Loucy (cell line): ENCODE measurements at regions not wholly inside any gene's neighbourhood (a gene's known extent, or its start where the extent isn't known, plus 50 kb on each side); places are given as distances from the start of the nearest gene placed in this dataset.

ENCODE experiments used
- H2AFZ ChIP-seq: fragments of 200-600 bp; sonication (generic); 2 replicates; pipeline ENCODE4 v1.6.0; 2016; ENCODE audit warnings: antibody characterized with exemption, mild to moderate bottlenecking, low read length, moderate library complexity
- H3F3A ChIP-seq: fragments of 200-600 bp; 2 replicates; pipeline ENCODE4 v1.6.0; 2016; ENCODE audit warnings: antibody characterized with exemption, low read depth, mild to moderate bottlenecking
- H3K27me3 ChIP-seq: fragments of 200-600 bp; sonication (generic); 2 replicates; pipeline ENCODE4 v1.6.1; 2014; ENCODE audit warnings: low read length, mild to moderate bottlenecking; ENCODE audit not compliant: insufficient read depth, poor library complexity, severe bottlenecking
- H3K36me3 ChIP-seq: fragments of 200-600 bp; sonication (generic); 2 replicates; pipeline ENCODE4 v1.6.1; 2016; ENCODE audit warnings: low read length; ENCODE audit not compliant: insufficient read depth
- H3K4me1 ChIP-seq: fragments of 200-600 bp; sonication (generic); 2 replicates; pipeline ENCODE4 v1.5.1; 2014; ENCODE audit warnings: low read length, mild to moderate bottlenecking; ENCODE audit not compliant: insufficient read depth, poor library complexity, severe bottlenecking
- H3K4me2 ChIP-seq: fragments of 200-600 bp; sonication (generic); 2 replicates; pipeline ENCODE4 v1.6.0; 2014; ENCODE audit warnings: antibody characterized with exemption, low read length, low read depth, mild to moderate bottlenecking; ENCODE audit not compliant: poor library complexity, severe bottlenecking
- H3K4me3 ChIP-seq: fragments of 200-600 bp; sonication (generic); 2 replicates; pipeline ENCODE4 v1.5.1; 2014; ENCODE audit warnings: low read length, mild to moderate bottlenecking, mixed read lengths; ENCODE audit not compliant: poor library complexity, severe bottlenecking
- H3K79me2 ChIP-seq: fragments of 200-600 bp; sonication (generic); 2 replicates; pipeline ENCODE4 v1.6.1; 2014; ENCODE audit warnings: low read length; ENCODE audit not compliant: insufficient read depth
- H3K9ac ChIP-seq: fragments of 200-600 bp; sonication (generic); 2 replicates; pipeline ENCODE4 v1.6.0; 2014; ENCODE audit warnings: mild to moderate bottlenecking, low read depth, low read length, moderate library complexity; ENCODE audit not compliant: poor library complexity, severe bottlenecking
- H3K9me2 ChIP-seq: fragments of 200-600 bp; sonication (generic); replicated peaks from 2 replicates; pipeline ENCODE4 v1.6.1; 2016; ENCODE audit warnings: low read depth, low read length, mixed read lengths
- H3K9me3 ChIP-seq: fragments of 200-600 bp; sonication (generic); 2 replicates; pipeline ENCODE4 v1.6.1; 2014; ENCODE audit warnings: mild to moderate bottlenecking, antibody characterized with exemption, low read length, low read depth; ENCODE audit not compliant: insufficient read depth
- H4K20me1 ChIP-seq: fragments of 200-600 bp; sonication (generic); 2 replicates; pipeline ENCODE4 v1.6.0; 2014; ENCODE audit warnings: antibody characterized with exemption, low read length, mild to moderate bottlenecking; ENCODE audit not compliant: insufficient read depth, poor library complexity, severe bottlenecking
- CTCF ChIP-seq: fragments of 200-600 bp; sonication (generic); conservative IDR thresholded peaks from 2 replicates; pipeline ENCODE4 v1.5.1; 2014; ENCODE audit warnings: mild to moderate bottlenecking, antibody characterized with exemption, low read length
- EZH2phosphoT487 ChIP-seq: fragments of 200-600 bp; IDR thresholded peaks from 2 replicates; pipeline ENCODE4 v1.6.1; 2018; ENCODE audit warnings: antibody characterized with exemption, mild to moderate bottlenecking, moderate library complexity, borderline replicate concordance

- no peak overlapping the region for H2AFZ ChIP-seq
- H3K9ac ChIP-seq, result no peak overlapping the region
- H3K27me3 ChIP-seq, result no peaks in the 10 kb centered on the region
- no peaks in the 10 kb centered on the region for H3F3A ChIP-seq
- no peaks in the 10 kb centered on the region for H4K20me1 ChIP-seq
- H3K79me2 ChIP-seq, result no peaks in the 10 kb centered on the region
- no peak overlapping the region for H3K4me3 ChIP-seq
- H3K4me1 ChIP-seq, result no peaks in the 10 kb centered on the region
- no peaks in the 10 kb centered on the region for H3K36me3 ChIP-seq
- H3K4me2 ChIP-seq, result no peak overlapping the region
- TF ChIP-seq CTCF, result no peak
- TF ChIP-seq EZH2phosphoT487, result no peak
- no peaks in the 10 kb centered on the region for H3K9me2 ChIP-seq
- H3K9me3 ChIP-seq, result peaks cover 9% of the 10 kb centered on the region; the same call in 1 of the 2 replicates
Measured at GRCh38 chr1:4500441-4500840, 154.0 kb upstream of the AJAP1 start.

DNA sequence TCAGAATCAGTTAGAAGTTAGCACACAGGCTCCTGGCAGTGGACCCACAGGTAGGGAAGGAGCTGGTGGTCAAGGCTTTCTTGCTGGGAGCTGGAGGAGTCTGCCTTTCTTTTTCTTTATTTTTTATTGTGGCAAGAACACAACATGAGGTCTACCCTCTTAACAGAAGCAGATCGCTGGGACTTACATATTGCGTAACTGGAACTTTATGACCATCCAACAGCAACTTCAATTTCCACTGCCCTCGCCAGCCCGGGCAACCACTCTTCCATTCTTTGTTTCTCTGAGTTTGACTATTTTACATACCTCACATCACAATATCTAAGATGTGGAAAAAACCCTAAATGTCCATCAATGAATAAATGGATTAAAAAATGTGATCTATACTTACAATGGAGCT is 147.8 kb upstream of the AJAP1 start:
- Histone ChIP-seq H3F3A (no peaks in the 10 kb centered on the region), H3K9ac (no peak overlapping the region), H3K4me1 (no peaks in the 10 kb centered on the region), H3K4me2 (no peak overlapping the region), H3K79me2 (no peaks in the 10 kb centered on the region), H3K36me3 (no peaks in the 10 kb centered on the region), H3K4me3 (no peak overlapping the region), H4K20me1 (no peaks in the 10 kb centered on the region), H3K9me2 (no peaks in the 10 kb centered on the region), H2AFZ (no peak overlapping the region), H3K27me3 (no peaks in the 10 kb centered on the region), H3K9me3 (peaks cover 3% of the 10 kb centered on the region; the same call in 1 of the 2 replicates)
- TF ChIP-seq CTCF, result no peak
- TF ChIP-seq EZH2phosphoT487, result no peak

DNA sequence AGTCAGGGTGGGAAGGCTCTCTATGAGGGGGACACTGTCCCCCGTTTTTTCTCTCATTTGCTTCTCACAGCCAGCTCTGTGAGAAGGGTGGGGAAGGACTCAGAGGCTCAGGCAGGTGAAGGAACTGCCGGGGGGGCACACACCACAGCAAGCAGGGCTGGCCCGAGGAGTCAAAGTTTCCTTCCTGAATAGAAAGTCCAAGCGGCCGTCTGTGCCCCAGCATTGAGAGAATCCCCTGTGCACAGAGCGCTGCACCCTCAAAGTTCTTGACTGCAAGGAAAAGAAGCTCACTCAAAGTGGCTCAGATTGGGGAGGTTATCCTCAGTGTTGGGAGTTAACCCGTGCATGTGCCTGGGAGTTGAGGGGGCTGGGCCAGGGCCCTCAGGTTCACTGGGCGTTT is 145.2 kb upstream of the AJAP1 start:
- Histone ChIP-seq H3K9me2 (no peaks in the 10 kb centered on the region), H2AFZ (no peak overlapping the region), H3K79me2 (no peaks in the 10 kb centered on the region), H3F3A (no peaks in the 10 kb centered on the region), H3K9me3 (peaks cover 5% of the 10 kb centered on the region; the same call in 1 of the 2 replicates), H3K27me3 (no peaks in the 10 kb centered on the region), H3K4me1 (no peaks in the 10 kb centered on the region), H3K4me3 (no peak overlapping the region), H4K20me1 (no peaks in the 10 kb centered on the region), H3K9ac (no peak overlapping the region), H3K36me3 (no peaks in the 10 kb centered on the region), H3K4me2 (no peak overlapping the region)
- TF ChIP-seq EZH2phosphoT487 (no peak), CTCF (no peak)
